Natural killer cell (primary cell): ENCODE measurements at regions not wholly inside any gene's neighbourhood (a gene's known extent, or its start where the extent isn't known, plus 50 kb on each side); places are given as distances from the start of the nearest gene placed in this dataset.

Experiments used
- ATAC-seq, 3 donors: fragments of 150-1000 bp in 2 of 3; fragments of 200-7000 bp in 1 of 3; cut with Tn5 transposase; 1 replicate in 1 of 3; 2 replicates in 2 of 3; pipeline ENCODE4 v1.10.0; 2021; ENCODE audit warnings: mild to moderate bottlenecking in 2 of 3, moderate library complexity in 2 of 3
- DNase-seq, 2 donors: peaks; one replicate each; pipeline versions ENCODE4 v3.0.0 to v3.0.0-alpha.2; 2013 to 2021; ENCODE audit warnings: mixed read lengths in 1 of 2
- H3K27ac ChIP-seq: one replicate; pipeline ENCODE4 v1.5.1; 2013; ENCODE audit warnings: mild to moderate bottlenecking, low read length
- H3K27me3 ChIP-seq: one replicate; pipeline ENCODE4 v1.6.1; 2013; ENCODE audit warnings: low read length; ENCODE audit not compliant: control insufficient read depth, insufficient read depth
- H3K36me3 ChIP-seq: one replicate; pipeline ENCODE4 v1.6.1; 2013; ENCODE audit warnings: low read length; ENCODE audit not compliant: control insufficient read depth, insufficient read depth
- H3K4me1 ChIP-seq: one replicate; pipeline ENCODE4 v1.6.1; 2013; ENCODE audit warnings: low read length; ENCODE audit not compliant: control insufficient read depth, insufficient read depth
- H3K4me3 ChIP-seq: one replicate; pipeline ENCODE4 v1.5.1; 2013; ENCODE audit warnings: low read length
- H3K9me3 ChIP-seq: one replicate; pipeline ENCODE4 v1.6.1; 2013; ENCODE audit warnings: low read length; ENCODE audit not compliant: control insufficient read depth, insufficient read depth
- H3K27ac Mint-ChIP-seq, 2 donors: one replicate each; pipeline ENCODE4 v1.8.0; 2022; ENCODE audit warnings: mild to moderate bottlenecking in 2 of 2, mixed read lengths in 2 of 2, moderate library complexity in 1 of 2
- H3K27me3 Mint-ChIP-seq, 2 donors: one replicate each; pipeline ENCODE4 v1.8.0; 2022; ENCODE audit warnings: low read depth in 2 of 2, mixed read lengths in 2 of 2
- H3K36me3 Mint-ChIP-seq: one replicate; pipeline ENCODE4 v1.8.0; 2022; ENCODE audit warnings: mixed read lengths
- H3K4me1 Mint-ChIP-seq, 2 donors: one replicate each; pipeline ENCODE4 v1.8.0; 2022; ENCODE audit warnings: mixed read lengths in 2 of 2
- H3K4me3 Mint-ChIP-seq: one replicate; pipeline ENCODE4 v1.8.0; 2022; ENCODE audit warnings: mild to moderate bottlenecking, moderate library complexity, mixed read lengths
- H3K9me3 Mint-ChIP-seq, 2 donors: one replicate each; pipeline ENCODE4 v1.8.0; 2022; ENCODE audit warnings: mixed read lengths in 2 of 2
- CTCF ChIP-seq: fragments of 200-600 bp; IDR thresholded peaks from one replicate; pipeline ENCODE4 v1.8.0; 2022; ENCODE audit warnings: antibody characterized with exemption
- WGBS: methylation state at CpG from one replicate; pipeline ENCODE4 v1.1.7; 2013; ENCODE audit warnings: missing lambda C conversion rate; ENCODE audit not compliant: insufficient coverage; 5-methylcytosine and 5-hydroxymethylcytosine counted together
- intact Hi-C: fragments of 100-400 bp; cut with micrococcal nuclease; formaldehyde crosslinking; loops from one replicate; pipeline ENCODE4 v1.14.2; 2022

- H3K36me3 ChIP-seq = no peaks in the 10 kb centered on the region
- WGBS = no CpG with 5 or more reads among the region's 1 CpG
- peaks cover 17% of the 10 kb centered on the region for H3K36me3 Mint-ChIP-seq
- ATAC-seq (no peak), DNase-seq (no peak)
- peaks cover 5% of the 10 kb centered on the region for H3K9me3 ChIP-seq
- no peak overlapping the region for H3K27ac ChIP-seq
- no peaks in the 10 kb centered on the region for H3K27me3 ChIP-seq
- no peak overlapping the region for H3K4me3 ChIP-seq
- no peak overlapping the region for H3K27ac Mint-ChIP-seq
- H3K4me1 ChIP-seq = peaks cover 14% of the 10 kb centered on the region
- H3K9me3 Mint-ChIP-seq = peaks cover 7 to 11% of the 10 kb centered on the region in 2 donors
- intact Hi-C loops = no loop called here
- H3K27me3 Mint-ChIP-seq = no peaks in the 10 kb centered on the region
- H3K4me3 Mint-ChIP-seq = no peak overlapping the region
- peaks cover 8 to 11% of the 10 kb centered on the region in 2 donors for H3K4me1 Mint-ChIP-seq
- TF ChIP-seq CTCF = no peak
Measured at GRCh38 chr11:128089962-128090361, 497.4 kb downstream of the ETS1 start.

GRCh38 chr11:128086794-128087193, 500.6 kb downstream of the ETS1 start:
- TF ChIP-seq CTCF = no peak
- 88% methylated on average over 1 of the region's 2 CpGs for WGBS
- ATAC-seq = no peak

GRCh38 chr11:128085276-128085675, 502.1 kb downstream of the ETS1 start:
- Mint-ChIP-seq H3K4me3 (no peak overlapping the region), H3K27ac (no peak overlapping the region), H3K9me3 (peaks cover 5% of the 10 kb centered on the region in 2 donors), H3K4me1 (peaks cover 15 to 24% of the 10 kb centered on the region in 2 donors), H3K36me3 (peaks cover 11% of the 10 kb centered on the region), H3K27me3 (no peaks in the 10 kb centered on the region)
- DNase-seq (peak in 1 of 2 donors; percentile 32), ATAC-seq (no peak)
- TF ChIP-seq CTCF = no peak
- intact Hi-C loops = no loop called here
- Histone ChIP-seq H3K4me1 (peaks cover 14% of the 10 kb centered on the region), H3K27ac (no peak overlapping the region), H3K36me3 (no peaks in the 10 kb centered on the region), H3K9me3 (peaks cover 5% of the 10 kb centered on the region), H3K4me3 (no peak overlapping the region), H3K27me3 (no peaks in the 10 kb centered on the region)
- WGBS = 0% methylated on average over 1 of the region's 1 CpG

More at GRCh38 chr11:128086794-128087193, 500.6 kb downstream of the ETS1 start:
- DNase-seq = peak in 1 of 2 donors; percentile 56
- H3K9me3 Mint-ChIP-seq = peaks cover 7 to 11% of the 10 kb centered on the region in 2 donors
- peaks cover 14% of the 10 kb centered on the region for H3K4me1 ChIP-seq
- H3K27me3 ChIP-seq = no peaks in the 10 kb centered on the region
- no peak overlapping the region for H3K4me3 ChIP-seq
- no peaks in the 10 kb centered on the region for H3K36me3 ChIP-seq
- no peaks in the 10 kb centered on the region for H3K27me3 Mint-ChIP-seq
- peaks cover 17% of the 10 kb centered on the region for H3K36me3 Mint-ChIP-seq
- no peak overlapping the region for H3K27ac Mint-ChIP-seq
- H3K9me3 ChIP-seq = peaks cover 5% of the 10 kb centered on the region
- H3K27ac ChIP-seq = no peak overlapping the region
- intact Hi-C loops = no loop called here
- peaks cover 15 to 24% of the 10 kb centered on the region in 2 donors for H3K4me1 Mint-ChIP-seq
- H3K4me3 Mint-ChIP-seq = no peak overlapping the region

DNA sequence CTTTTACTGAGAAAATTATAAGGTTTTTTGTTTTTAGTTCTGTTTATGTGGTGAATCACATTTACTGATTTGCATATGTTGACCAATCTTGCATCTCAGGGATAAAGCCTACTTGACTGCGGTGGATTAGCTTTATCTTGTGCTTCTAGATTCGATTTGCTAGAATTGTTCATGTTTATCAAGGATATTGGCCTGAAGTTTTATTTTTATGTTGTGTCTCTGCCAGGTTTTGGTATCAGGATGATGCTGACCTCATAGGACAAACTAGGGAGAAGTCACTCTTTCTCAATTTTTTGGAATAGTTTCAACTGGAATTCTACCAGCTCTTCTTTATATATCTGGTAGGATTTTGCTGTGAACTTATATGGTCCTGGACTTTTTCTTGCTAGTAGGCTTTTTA, 504.8 kb downstream of the ETS1 start:
- no peak overlapping the region for H3K4me3 ChIP-seq
- intact Hi-C loops = no loop called here
- no peaks in the 10 kb centered on the region for H3K36me3 ChIP-seq
- Mint-ChIP-seq H3K36me3 (peaks cover 7% of the 10 kb centered on the region), H3K4me3 (no peak overlapping the region), H3K9me3 (no peaks in the 10 kb centered on the region), H3K27me3 (no peaks in the 10 kb centered on the region), H3K27ac (no peak overlapping the region), H3K4me1 (peaks cover 15 to 24% of the 10 kb centered on the region in 2 donors)
- no peak overlapping the region for H3K27ac ChIP-seq
- H3K9me3 ChIP-seq = no peaks in the 10 kb centered on the region
- WGBS = 94% methylated on average over 2 of the region's 2 CpGs
- TF ChIP-seq CTCF = no peak
- DNase-seq (no peak), ATAC-seq (no peak)
- no peaks in the 10 kb centered on the region for H3K27me3 ChIP-seq
- H3K4me1 ChIP-seq = peaks cover 14% of the 10 kb centered on the region
